ENCODE measurements at regions not wholly inside any gene's neighbourhood (a gene's known extent, or its start where the extent isn't known, plus 50 kb on each side); places are given as distances from the start of the nearest gene placed in this dataset.

DNA sequence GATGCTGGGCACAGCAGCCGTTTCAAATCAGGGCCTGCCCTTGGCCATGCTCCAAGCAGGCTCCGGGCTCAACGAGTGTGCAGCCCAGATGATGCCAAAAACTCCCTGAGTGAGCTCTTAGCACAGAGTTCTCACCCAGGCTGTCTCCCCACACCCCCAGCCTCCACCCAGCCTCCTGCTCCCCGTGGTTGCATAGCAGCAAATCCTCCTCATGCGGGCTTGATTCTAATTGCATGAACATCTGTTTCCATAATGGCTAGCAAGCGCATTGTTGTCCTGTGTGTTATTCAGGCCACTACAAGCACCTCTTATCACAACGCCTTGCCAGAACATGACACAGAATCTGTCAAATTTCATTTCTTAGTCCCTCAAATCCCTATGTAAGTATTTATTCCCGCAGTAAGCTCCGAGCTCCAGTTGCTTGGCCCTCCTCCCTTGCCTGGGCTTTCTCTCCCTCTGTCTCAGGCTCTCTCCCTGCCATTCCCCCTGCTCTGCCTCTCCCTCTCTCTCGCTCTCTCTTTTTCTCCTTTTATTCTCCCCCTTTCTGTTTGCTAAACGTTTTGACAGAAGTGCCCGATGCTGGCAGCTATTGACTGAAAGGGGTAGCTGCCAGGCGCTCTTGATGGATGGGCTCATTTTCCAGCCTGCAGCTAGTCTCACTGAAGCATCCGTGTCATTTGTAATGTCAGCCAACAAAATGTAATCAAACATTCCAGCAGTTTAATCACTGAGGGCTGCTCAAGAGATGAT is 306.5 kb downstream of the IL20RB start:
- TF ChIP-seq, protein P1, sequence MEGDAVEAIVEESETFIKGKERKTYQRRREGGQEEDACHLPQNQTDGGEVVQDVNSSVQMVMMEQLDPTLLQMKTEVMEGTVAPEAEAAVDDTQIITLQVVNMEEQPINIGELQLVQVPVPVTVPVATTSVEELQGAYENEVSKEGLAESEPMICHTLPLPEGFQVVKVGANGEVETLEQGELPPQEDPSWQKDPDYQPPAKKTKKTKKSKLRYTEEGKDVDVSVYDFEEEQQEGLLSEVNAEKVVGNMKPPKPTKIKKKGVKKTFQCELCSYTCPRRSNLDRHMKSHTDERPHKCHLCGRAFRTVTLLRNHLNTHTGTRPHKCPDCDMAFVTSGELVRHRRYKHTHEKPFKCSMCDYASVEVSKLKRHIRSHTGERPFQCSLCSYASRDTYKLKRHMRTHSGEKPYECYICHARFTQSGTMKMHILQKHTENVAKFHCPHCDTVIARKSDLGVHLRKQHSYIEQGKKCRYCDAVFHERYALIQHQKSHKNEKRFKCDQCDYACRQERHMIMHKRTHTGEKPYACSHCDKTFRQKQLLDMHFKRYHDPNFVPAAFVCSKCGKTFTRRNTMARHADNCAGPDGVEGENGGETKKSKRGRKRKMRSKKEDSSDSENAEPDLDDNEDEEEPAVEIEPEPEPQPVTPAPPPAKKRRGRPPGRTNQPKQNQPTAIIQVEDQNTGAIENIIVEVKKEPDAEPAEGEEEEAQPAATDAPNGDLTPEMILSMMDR (optimal IDR thresholded peaks at IDR 0.05 in 1 of 3, IDR thresholded peaks at IDR 0.05 in 1 of 3, conservative IDR thresholded peaks at IDR 0.05 in 1 of 3; ENCODE audit: extremely low read depth in 1 of 3, insufficient read depth in 2 of 3, low read length in 3 of 3): no peak
- no peak for TF ChIP-seq EZH2 (IDR thresholded peaks at IDR 0.05; ENCODE audit: low read length)
